DND-41 (cell line): ENCODE measurements at regions not wholly inside any gene's neighbourhood (a gene's known extent, or its start where the extent isn't known, plus 50 kb on each side); places are given as distances from the start of the nearest gene placed in this dataset.

Source experiments
- ATAC-seq: fragments of 200-7000 bp; cut with Tn5 transposase; 3 replicates; pipeline ENCODE4 v1.9.1; 2021; ENCODE audit warnings: low read depth; ENCODE audit not compliant: insufficient read depth
- DNase-seq: peaks from one replicate; pipeline ENCODE4 v3.0.0-alpha.2; 2020
- H2AFZ ChIP-seq: 2 replicates; pipeline ENCODE4 v1.6.0; 2012; ENCODE audit warnings: low read depth, low read length
- H3K27ac ChIP-seq: 2 replicates; pipeline ENCODE4 v1.5.1; 2012; ENCODE audit warnings: low read length, inconsistent platforms
- H3K27me3 ChIP-seq: fragments of 200-600 bp; sonication (generic); 2 replicates; pipeline ENCODE4 v1.6.0; 2012; ENCODE audit warnings: low read length, mild to moderate bottlenecking, inconsistent platforms; ENCODE audit not compliant: insufficient read depth, poor library complexity
- H3K36me3 ChIP-seq: 2 replicates; pipeline ENCODE4 v1.5.1; 2012; ENCODE audit warnings: low read length, inconsistent platforms; ENCODE audit not compliant: insufficient read depth
- H3K4me1 ChIP-seq: 2 replicates; pipeline ENCODE4 v1.5.1; 2012; ENCODE audit warnings: mild to moderate bottlenecking, low read length; ENCODE audit not compliant: insufficient read depth
- H3K4me2 ChIP-seq: 2 replicates; pipeline ENCODE4 v1.6.0; 2012; ENCODE audit warnings: mild to moderate bottlenecking, moderate library complexity, low read length, inconsistent platforms; ENCODE audit not compliant: insufficient read depth
- H3K4me3 ChIP-seq, 2 experiments: fragments of 200-600 bp in 1 of 2; shearing (Covaris generic) in 1 of 2; 2 replicates each; pipeline ENCODE4 v1.5.1; 2012 to 2016; ENCODE audit warnings: inconsistent platforms in 2 of 2, low read length in 2 of 2, mild to moderate bottlenecking in 2 of 2, low read depth in 1 of 2, moderate library complexity in 1 of 2
- H3K79me2 ChIP-seq: 2 replicates; pipeline ENCODE4 v1.6.0; 2012; ENCODE audit warnings: low read length, inconsistent platforms; ENCODE audit not compliant: insufficient read depth
- H3K9ac ChIP-seq: 2 replicates; pipeline ENCODE4 v1.6.0; 2012; ENCODE audit warnings: low read depth, mild to moderate bottlenecking, inconsistent platforms, low read length, moderate library complexity
- H3K9me3 ChIP-seq: 2 replicates; pipeline ENCODE4 v1.5.1; 2012; ENCODE audit warnings: low read length, moderate library complexity, mild to moderate bottlenecking, inconsistent platforms; ENCODE audit not compliant: insufficient read depth, severe bottlenecking
- H4K20me1 ChIP-seq: 2 replicates; pipeline ENCODE4 v1.6.0; 2012; ENCODE audit warnings: low read length; ENCODE audit not compliant: insufficient read depth
- EZH2 ChIP-seq: IDR thresholded peaks from 3 replicates; pipeline ENCODE4 v1.6.1; 2012; ENCODE audit warnings: borderline replicate concordance, low read depth, mild to moderate bottlenecking, moderate library complexity, low read length, inconsistent platforms; ENCODE audit not compliant: severe bottlenecking
- TF ChIP-seq, protein P1 (sequence below): IDR thresholded peaks from 2 replicates; pipeline ENCODE4 v1.5.1; 2012; ENCODE audit warnings: borderline replicate concordance, low read length, moderate library complexity, mild to moderate bottlenecking; ENCODE audit not compliant: poor library complexity, severe bottlenecking; ENCODE audit errors: extremely low read depth

DNA sequence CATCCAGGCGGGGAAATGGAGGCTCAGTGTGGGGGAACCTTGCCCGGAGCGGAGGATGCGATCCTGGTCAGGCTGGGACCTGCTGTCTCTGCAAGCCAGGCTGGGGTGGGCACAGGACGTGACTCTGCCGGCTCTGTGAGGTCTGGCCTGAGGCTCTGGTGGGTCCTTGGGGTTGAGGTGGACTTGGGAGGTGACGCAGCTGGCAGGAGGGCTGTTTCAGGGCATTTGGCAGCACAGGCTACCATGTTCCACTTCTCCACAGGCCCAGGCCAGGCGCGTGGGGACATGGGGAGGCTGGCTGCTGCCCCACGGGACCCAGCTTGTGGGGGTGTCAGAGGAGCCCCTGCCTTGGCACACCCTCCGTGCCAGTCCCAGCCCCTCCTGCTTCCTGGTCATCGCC is 1199.7 kb downstream of the BRD1 start:
- TF ChIP-seq, protein P1, sequence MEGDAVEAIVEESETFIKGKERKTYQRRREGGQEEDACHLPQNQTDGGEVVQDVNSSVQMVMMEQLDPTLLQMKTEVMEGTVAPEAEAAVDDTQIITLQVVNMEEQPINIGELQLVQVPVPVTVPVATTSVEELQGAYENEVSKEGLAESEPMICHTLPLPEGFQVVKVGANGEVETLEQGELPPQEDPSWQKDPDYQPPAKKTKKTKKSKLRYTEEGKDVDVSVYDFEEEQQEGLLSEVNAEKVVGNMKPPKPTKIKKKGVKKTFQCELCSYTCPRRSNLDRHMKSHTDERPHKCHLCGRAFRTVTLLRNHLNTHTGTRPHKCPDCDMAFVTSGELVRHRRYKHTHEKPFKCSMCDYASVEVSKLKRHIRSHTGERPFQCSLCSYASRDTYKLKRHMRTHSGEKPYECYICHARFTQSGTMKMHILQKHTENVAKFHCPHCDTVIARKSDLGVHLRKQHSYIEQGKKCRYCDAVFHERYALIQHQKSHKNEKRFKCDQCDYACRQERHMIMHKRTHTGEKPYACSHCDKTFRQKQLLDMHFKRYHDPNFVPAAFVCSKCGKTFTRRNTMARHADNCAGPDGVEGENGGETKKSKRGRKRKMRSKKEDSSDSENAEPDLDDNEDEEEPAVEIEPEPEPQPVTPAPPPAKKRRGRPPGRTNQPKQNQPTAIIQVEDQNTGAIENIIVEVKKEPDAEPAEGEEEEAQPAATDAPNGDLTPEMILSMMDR = no peak
- no peak for TF ChIP-seq EZH2

DNA sequence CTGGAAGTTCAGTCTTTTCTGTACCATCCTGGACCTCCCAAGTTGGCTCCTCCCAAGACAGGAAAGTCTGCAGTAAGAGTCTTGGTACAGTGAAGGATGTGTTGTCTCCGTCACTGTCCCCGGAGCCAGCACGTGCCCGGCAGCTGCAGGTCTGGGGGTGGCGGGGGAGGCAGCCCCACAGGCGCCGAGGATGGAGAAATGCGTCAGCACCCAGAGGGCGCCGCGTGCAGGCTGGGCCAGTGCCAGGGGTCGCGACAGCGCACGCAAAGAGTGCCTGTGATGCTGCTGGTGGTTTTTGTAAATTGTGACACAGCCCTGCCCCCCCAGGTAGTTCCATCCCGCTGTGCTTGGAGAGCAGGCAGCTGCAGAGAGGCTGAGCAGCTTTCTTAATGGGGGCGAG is 1200.5 kb downstream of the BRD1 start:
- H3K9ac ChIP-seq = no peak overlapping the region
- no peak overlapping the region for H3K4me2 ChIP-seq
- no peaks in the 10 kb centered on the region for H3K36me3 ChIP-seq
- H2AFZ ChIP-seq = no peak overlapping the region
- ATAC-seq (peak; percentile 71), DNase-seq (peak; percentile 61)
- TF ChIP-seq, protein P1 = no peak
- TF ChIP-seq EZH2 = no peak
- H3K27ac ChIP-seq = no peak overlapping the region
- no peak overlapping the region for H3K4me3 ChIP-seq
- 0 out of 2 replicates have a peak, but pooled peaks cover 6% of the 10 kb centered on the region for H3K4me1 ChIP-seq
- H3K9me3 ChIP-seq = no peaks in the 10 kb centered on the region
- no peaks in the 10 kb centered on the region; the same call in 1 of the 2 replicates for H4K20me1 ChIP-seq
- H3K27me3 ChIP-seq = peaks cover 28% of the 10 kb centered on the region
- no peaks in the 10 kb centered on the region for H3K79me2 ChIP-seq

More for the DNA sequence above, 1199.7 kb downstream of the BRD1 start:
- Histone ChIP-seq H3K9me3 (no peaks in the 10 kb centered on the region), H4K20me1 (no peaks in the 10 kb centered on the region; the same call in 1 of the 2 replicates), H3K4me3 (no peak overlapping the region), H3K4me2 (no peak overlapping the region), H3K27me3 (peaks cover 28% of the 10 kb centered on the region), H3K36me3 (no peaks in the 10 kb centered on the region), H2AFZ (no peak overlapping the region), H3K4me1 (0 out of 2 replicates have a peak, but pooled peaks cover 6% of the 10 kb centered on the region), H3K27ac (no peak overlapping the region), H3K79me2 (no peaks in the 10 kb centered on the region), H3K9ac (no peak overlapping the region)
- ATAC-seq (no peak), DNase-seq (no peak)

DNA sequence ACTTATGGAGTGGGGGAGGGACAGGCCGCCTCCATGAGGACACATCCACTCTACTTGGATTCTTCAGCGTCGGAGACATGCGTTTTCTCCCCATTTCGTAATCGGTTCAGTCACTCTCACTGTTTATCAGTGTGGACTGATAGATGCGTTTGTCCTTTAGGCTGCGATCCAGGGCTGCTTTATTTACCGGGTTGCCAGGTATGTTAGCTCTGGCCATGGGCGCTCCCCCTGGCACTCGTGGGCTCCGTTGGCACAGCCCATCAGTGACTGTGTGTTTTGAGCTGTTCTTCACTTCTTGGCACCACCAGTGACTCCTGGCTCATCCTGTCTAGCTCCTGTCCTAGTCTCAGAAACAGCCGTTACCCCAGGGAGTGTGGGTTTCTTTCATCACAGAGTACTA is 1203.3 kb downstream of the BRD1 start:
- H3K9ac ChIP-seq = no peak overlapping the region
- H3K4me1 ChIP-seq = 0 out of 2 replicates have a peak, but pooled peaks cover 6% of the 10 kb centered on the region
- H3K27ac ChIP-seq = no peak overlapping the region
- TF ChIP-seq, protein P1 = no peak
- TF ChIP-seq EZH2 = no peak
- ATAC-seq = no peak
- no peak overlapping the region for H3K4me3 ChIP-seq
- H3K4me2 ChIP-seq = no peak overlapping the region
- H4K20me1 ChIP-seq = no peaks in the 10 kb centered on the region; the same call in 1 of the 2 replicates
- H3K79me2 ChIP-seq = no peaks in the 10 kb centered on the region
- no peak overlapping the region for H2AFZ ChIP-seq
- H3K36me3 ChIP-seq = no peaks in the 10 kb centered on the region
- no peak for DNase-seq
- H3K27me3 ChIP-seq = peaks cover 28% of the 10 kb centered on the region
- H3K9me3 ChIP-seq = no peaks in the 10 kb centered on the region
